ENCODE measurements at regions not wholly inside any gene's neighbourhood (a gene's known extent, or its start where the extent isn't known, plus 50 kb on each side); places are given as distances from the start of the nearest gene placed in this dataset.
"Not testable (repeated sequence)": the region's sequence is repeated elsewhere in the genome, so short reads cannot be mapped to it uniquely, and the experiment has no call there.

DNA sequence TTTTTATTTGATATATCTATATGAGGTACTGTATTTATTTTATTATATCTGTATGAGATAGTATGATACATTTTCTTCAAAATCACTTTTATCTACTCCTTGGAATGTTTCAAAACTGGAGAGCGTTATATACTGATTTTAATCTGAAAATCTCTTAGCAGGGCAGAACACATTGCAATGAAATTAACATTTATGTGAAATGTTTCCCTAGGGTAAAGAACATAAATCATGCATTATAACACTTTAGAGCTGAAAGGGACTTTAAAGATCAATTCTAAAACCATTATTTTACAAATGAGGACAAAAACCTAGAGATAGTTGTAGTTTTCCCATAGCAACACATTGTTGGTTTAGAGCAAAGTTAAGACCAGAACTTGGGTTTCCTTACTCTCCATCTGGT is 153.7 kb downstream of the ATOH1 start:
- Mint-ChIP-seq H3K9me3 (peaks cover 10 to 12% of the 10 kb centered on the region in 2 donors), H3K4me3 (no peak overlapping the region), H3K27me3 (no peaks in the 10 kb centered on the region), H3K27ac (no peak overlapping the region), H3K4me1 (no peaks in the 10 kb centered on the region)
- DNase-seq (no peak), ATAC-seq (no peak)

DNA sequence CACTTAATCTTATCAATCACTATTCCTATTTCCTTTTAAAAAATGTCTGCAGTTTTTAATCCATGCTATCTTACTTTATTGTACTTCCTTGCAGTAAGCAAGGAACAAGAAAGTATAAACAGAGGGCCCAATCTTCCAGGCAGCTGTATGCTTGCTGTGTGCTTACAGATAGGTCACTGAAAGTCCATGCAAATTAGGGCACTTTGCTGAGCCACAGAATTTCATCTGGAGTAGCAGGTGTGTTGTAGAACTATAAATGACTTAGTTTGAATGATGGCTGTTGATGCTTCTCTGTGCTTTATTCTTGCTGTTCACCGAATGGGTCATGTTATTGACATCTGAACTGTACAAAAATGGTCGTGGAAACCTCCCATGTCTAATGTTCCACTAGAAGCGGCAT is 154.6 kb downstream of the ATOH1 start:
- Mint-ChIP-seq H3K9me3 (peaks cover 8 to 10% of the 10 kb centered on the region in 2 donors), H3K27me3 (no peaks in the 10 kb centered on the region), H3K27ac (no peak overlapping the region), H3K4me1 (no peaks in the 10 kb centered on the region), H3K4me3 (no peak overlapping the region)
- no peak for DNase-seq
- ATAC-seq, result no peak

- ATAC-seq, result no peak
- peaks cover 0 to 5% of the 10 kb centered on the region in 2 donors for H3K9me3 Mint-ChIP-seq
- no peak for DNase-seq
- H3K27me3 Mint-ChIP-seq, result no peaks in the 10 kb centered on the region
- no peak overlapping the region for H3K27ac Mint-ChIP-seq
- no peak overlapping the region for H3K4me3 Mint-ChIP-seq
- no peaks in the 10 kb centered on the region for H3K4me1 Mint-ChIP-seq
Measured at GRCh38 chr4:93994175-93994994, 165.8 kb downstream of the ATOH1 start.

GRCh38 chr4:93996895-93997294 is 168.3 kb downstream of the ATOH1 start:
- Mint-ChIP-seq H3K4me3 (no peak overlapping the region), H3K9me3 (peaks cover 0 to 5% of the 10 kb centered on the region in 2 donors), H3K27ac (no peak overlapping the region), H3K27me3 (no peaks in the 10 kb centered on the region), H3K4me1 (no peaks in the 10 kb centered on the region)
- ATAC-seq (no peak), DNase-seq (no peak)

- H3K4me3 Mint-ChIP-seq, result no peak overlapping the region
- no peaks in the 10 kb centered on the region for H3K4me1 Mint-ChIP-seq
- H3K9me3 Mint-ChIP-seq, result no peaks in the 10 kb centered on the region
- H3K27ac Mint-ChIP-seq, result no peak overlapping the region
- ATAC-seq, result no peak
- DNase-seq, result no peak
- H3K27me3 Mint-ChIP-seq, result no peaks in the 10 kb centered on the region
Measured at GRCh38 chr4:94000559-94000958, 172.0 kb downstream of the ATOH1 start.

- Mint-ChIP-seq H3K27ac (no peak overlapping the region), H3K27me3 (no peaks in the 10 kb centered on the region), H3K4me1 (no peaks in the 10 kb centered on the region), H3K9me3 (no peaks in the 10 kb centered on the region), H3K4me3 (no peak overlapping the region)
- ATAC-seq (no peak), DNase-seq (no peak)
Measured at GRCh38 chr4:94006932-94007331, 178.4 kb downstream of the ATOH1 start.

- H3K4me1 Mint-ChIP-seq, result no peaks in the 10 kb centered on the region
Measured at GRCh38 chr4:94011190-94011589, 182.6 kb downstream of the ATOH1 start.

DNA sequence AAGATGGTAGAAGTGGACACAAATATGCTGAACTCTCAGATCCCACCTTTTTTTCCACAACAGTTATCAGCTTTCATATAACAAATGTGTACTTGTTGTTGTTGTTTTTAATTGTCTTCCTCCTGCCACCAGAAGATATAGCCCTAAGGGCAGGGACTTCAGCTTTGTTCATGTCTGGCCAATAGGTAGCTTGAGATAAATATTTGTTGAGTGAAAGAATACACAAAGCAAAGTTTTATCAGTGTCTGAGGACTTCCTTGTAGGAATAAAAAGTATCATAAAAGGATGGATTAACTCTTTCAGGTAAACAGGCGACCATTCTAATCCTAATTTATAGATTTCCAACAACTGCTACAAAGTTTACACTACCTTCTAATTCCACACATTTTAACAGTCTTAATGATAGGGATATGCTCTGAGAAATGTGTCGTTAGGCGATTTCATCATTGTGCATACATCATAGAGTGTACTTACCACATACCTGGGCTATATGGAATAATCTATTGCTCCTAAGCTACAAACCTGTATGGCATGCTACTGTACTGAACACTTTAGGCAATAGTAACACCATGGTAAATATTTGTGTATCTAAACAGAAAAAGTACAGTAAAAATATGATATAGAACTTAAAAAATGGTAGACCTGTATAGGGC is 186.1 kb downstream of the ATOH1 start:
- Mint-ChIP-seq H3K27ac (no peak overlapping the region), H3K4me1 (no peaks in the 10 kb centered on the region), H3K9me3 (peaks cover 5 to 14% of the 10 kb centered on the region in 2 donors), H3K4me3 (no peak overlapping the region), H3K27me3 (no peaks in the 10 kb centered on the region)
- DNase-seq (no peak), ATAC-seq (no peak)

More at GRCh38 chr4:94011190-94011589, 182.6 kb downstream of the ATOH1 start:
- Mint-ChIP-seq H3K9me3 (peaks cover 5 to 7% of the 10 kb centered on the region in 2 donors), H3K27ac (no peak overlapping the region), H3K27me3 (no peaks in the 10 kb centered on the region), H3K4me3 (no peak overlapping the region)
- no peak for DNase-seq
- ATAC-seq, result no peak

DNA sequence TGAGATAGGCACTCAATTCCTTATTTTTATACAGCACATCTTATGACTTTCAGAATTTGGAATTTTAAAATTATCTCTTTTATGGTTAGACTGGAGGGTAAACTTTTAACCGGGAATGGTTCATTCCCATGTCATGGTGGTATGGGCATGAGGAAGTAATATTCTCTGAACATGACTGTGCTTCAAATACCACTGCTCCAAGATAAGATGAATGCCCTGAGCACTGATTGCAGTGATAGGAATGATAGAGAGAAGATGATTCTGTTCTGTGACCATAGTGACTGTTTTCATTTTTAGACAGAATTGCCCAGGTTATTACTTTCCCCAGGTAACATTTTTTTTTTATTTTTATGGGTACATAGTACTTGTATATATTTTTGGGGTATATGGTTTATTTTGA is 187.4 kb downstream of the ATOH1 start:
- Mint-ChIP-seq H3K27ac (no peak overlapping the region), H3K27me3 (no peaks in the 10 kb centered on the region), H3K9me3 (peaks cover 5 to 14% of the 10 kb centered on the region in 2 donors), H3K4me3 (no peak overlapping the region), H3K4me1 (no peaks in the 10 kb centered on the region)
- ATAC-seq (no peak), DNase-seq (no peak)

- peaks cover 0 to 5% of the 10 kb centered on the region in 2 donors for H3K9me3 Mint-ChIP-seq
- no peak overlapping the region for H3K4me3 Mint-ChIP-seq
- ATAC-seq, result no peak
- no peaks in the 10 kb centered on the region for H3K4me1 Mint-ChIP-seq
- DNase-seq, result no peak
- H3K27me3 Mint-ChIP-seq, result no peaks in the 10 kb centered on the region
- H3K27ac Mint-ChIP-seq, result no peak overlapping the region
Measured at GRCh38 chr4:94032754-94033153, 174.9 kb upstream of the SMARCAD1 start.

DNA sequence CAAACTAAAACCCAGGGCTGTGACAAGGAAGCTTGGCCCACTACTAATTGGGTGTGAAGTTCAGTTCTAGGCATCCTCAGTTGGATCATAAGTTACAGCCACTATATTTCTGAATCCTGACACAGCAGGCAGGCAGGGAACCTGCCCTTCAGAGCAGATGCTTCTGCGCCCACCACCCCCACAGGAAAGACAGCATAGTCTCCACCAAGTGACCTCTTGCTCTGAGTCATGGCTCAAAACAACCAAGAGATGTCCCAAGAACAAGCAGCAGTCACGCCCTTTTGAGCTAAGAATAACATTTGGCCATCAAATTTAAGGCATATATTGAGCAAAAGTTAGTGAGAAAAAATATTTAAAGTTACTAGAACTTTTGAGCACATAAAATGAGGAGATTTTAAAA is 170.7 kb upstream of the SMARCAD1 start:
- H3K27me3 Mint-ChIP-seq, result no peaks in the 10 kb centered on the region
- no peak overlapping the region for H3K27ac Mint-ChIP-seq
- H3K4me3 Mint-ChIP-seq, result no peak overlapping the region
- no peak for DNase-seq
- H3K4me1 Mint-ChIP-seq, result no peaks in the 10 kb centered on the region
- ATAC-seq, result no peak
- H3K9me3 Mint-ChIP-seq, result no peaks in the 10 kb centered on the region

DNA sequence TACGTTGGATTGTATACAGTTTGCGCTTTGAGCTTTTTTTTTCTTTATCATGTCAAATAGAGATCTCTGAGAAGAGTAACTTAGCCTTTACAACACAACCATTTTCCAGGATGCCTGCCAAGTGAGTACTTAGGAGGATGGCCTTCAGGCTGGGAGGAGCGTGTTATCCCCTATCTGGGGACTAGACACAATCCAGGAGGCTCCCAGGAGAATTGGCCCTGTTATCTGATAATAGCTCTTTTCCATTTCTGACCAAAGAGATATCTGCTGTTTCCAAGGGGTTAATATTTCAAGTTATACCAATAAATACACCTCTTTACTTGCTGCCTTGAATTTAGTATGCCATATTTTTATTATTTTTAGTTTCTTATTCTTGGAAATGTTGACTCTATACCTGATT is 169.5 kb upstream of the SMARCAD1 start:
- Mint-ChIP-seq H3K9me3 (no peaks in the 10 kb centered on the region), H3K27me3 (no peaks in the 10 kb centered on the region), H3K4me1 (no peaks in the 10 kb centered on the region), H3K27ac (no peak overlapping the region), H3K4me3 (no peak overlapping the region)
- DNase-seq, result no peak
- ATAC-seq, result no peak

DNA sequence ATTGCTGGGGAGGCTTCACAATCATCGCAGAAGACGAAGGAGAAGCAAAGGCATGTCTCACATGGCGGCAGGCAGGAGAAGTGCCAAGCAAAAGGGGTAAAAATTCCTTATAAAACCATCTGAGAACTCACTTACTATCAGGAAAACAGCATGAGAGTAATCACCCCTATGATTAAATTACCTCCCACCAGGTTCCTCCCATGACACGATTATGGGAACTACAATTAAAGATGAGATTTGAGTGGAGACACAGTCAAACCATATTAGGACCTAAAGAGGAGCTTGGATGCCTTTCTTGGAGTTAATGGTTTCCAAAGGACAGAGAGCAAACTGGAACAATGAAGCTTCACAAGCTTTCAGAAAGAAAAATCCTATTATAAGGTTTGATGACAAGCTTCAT is 168.4 kb upstream of the SMARCAD1 start:
- DNase-seq (no peak), ATAC-seq (no peak)
- no peak overlapping the region for H3K4me3 Mint-ChIP-seq
- H3K27ac Mint-ChIP-seq, result no peak overlapping the region
- no peaks in the 10 kb centered on the region for H3K4me1 Mint-ChIP-seq
- no peaks in the 10 kb centered on the region for H3K27me3 Mint-ChIP-seq
- H3K9me3 Mint-ChIP-seq, result peaks cover 0 to 7% of the 10 kb centered on the region in 2 donors

- not testable (repeated sequence) for H3K27ac Mint-ChIP-seq, H3K4me1 Mint-ChIP-seq, ATAC-seq, H3K27me3 Mint-ChIP-seq, H3K4me3 Mint-ChIP-seq, DNase-seq
- H3K9me3 Mint-ChIP-seq, result peaks cover 10 to 32% of the 10 kb centered on the region in 2 donors
Measured at GRCh38 chr4:94044471-94044870, 163.2 kb upstream of the SMARCAD1 start.

- Mint-ChIP-seq H3K27me3 (no peaks in the 10 kb centered on the region), H3K4me3 (no peak overlapping the region), H3K4me1 (no peaks in the 10 kb centered on the region), H3K27ac (no peak overlapping the region), H3K9me3 (peaks cover 0 to 4% of the 10 kb centered on the region in 2 donors)
- DNase-seq (no peak), ATAC-seq (no peak)
Measured at GRCh38 chr4:94063084-94063483, 144.6 kb upstream of the SMARCAD1 start.

Data from stimulated activated naive CD8-positive, alpha-beta T cell treated with anti-CD3 and anti-CD28 coated beads, Interleukin-15, amount 100 ng/mL, for 72 hours (primary cell).